PC-9 (cell line): ENCODE measurements at regions not wholly inside any gene's neighbourhood (a gene's known extent, or its start where the extent isn't known, plus 50 kb on each side); places are given as distances from the start of the nearest gene placed in this dataset.

Experiments
- BruUV-seq: library from RNA; stranded (reverse); fragments of 400-500 nt; replicated peaks from 2 replicates; lab custom pipeline; 2021; lab: Mats Ljungman, UMichigan
- CTCF ChIA-PET: fragments of 300-600 bp; sonication (Branson Sonifier 250); formaldehyde crosslinking; loops from one replicate; lab custom pipeline; 2022; ENCODE audit warnings: antibody characterized with exemption; lab: Charles Lee
- POLR2A ChIA-PET: fragments of 300-600 bp; sonication (Branson Sonifier 250); formaldehyde crosslinking; loops from one replicate; lab custom pipeline; 2022; ENCODE audit warnings: antibody characterized with exemption; ENCODE audit not compliant: unreplicated experiment; lab: Charles Lee
- DNase-seq, 2 experiments: peaks; one replicate each; pipeline versions ENCODE4 v3.0.0 to v3.0.0-alpha.2; 2015 to 2022; ENCODE audit warnings: mixed read lengths in 1 of 2
- H2AFZ ChIP-seq: fragments of 200-600 bp; sonication (generic); 2 replicates; pipeline ENCODE4 v1.8.1; 2017; ENCODE audit warnings: antibody characterized with exemption
- H3F3A ChIP-seq: fragments of 200-600 bp; sonication (generic); 2 replicates; pipeline ENCODE4 v1.8.1; 2017; ENCODE audit warnings: antibody characterized with exemption, mild to moderate bottlenecking, low read depth; ENCODE audit not compliant: insufficient read depth
- H3K27ac ChIP-seq: fragments of 200-600 bp; sonication (generic); 2 replicates; pipeline ENCODE4 v1.6.1; 2016; ENCODE audit warnings: mixed run types
- H3K27me3 ChIP-seq: fragments of 200-600 bp; sonication (generic); 2 replicates; pipeline ENCODE4 v1.6.1; 2016; ENCODE audit warnings: low read depth, mixed run types; ENCODE audit not compliant: insufficient read depth
- H3K36me3 ChIP-seq: fragments of 200-600 bp; sonication (generic); 2 replicates; pipeline ENCODE4 v1.6.1; 2016; ENCODE audit warnings: low read depth, mixed run types
- H3K4me1 ChIP-seq: fragments of 200-600 bp; sonication (generic); replicated peaks from 2 replicates; pipeline ENCODE4 v1.6.1; 2016; ENCODE audit warnings: mixed run types; ENCODE audit not compliant: insufficient read depth
- H3K4me2 ChIP-seq: fragments of 200-600 bp; sonication (generic); 2 replicates; pipeline ENCODE4 v1.6.1; 2017; ENCODE audit warnings: mixed run types
- H3K4me3 ChIP-seq: fragments of 200-600 bp; sonication (generic); 2 replicates; pipeline ENCODE4 v1.6.1; 2016; ENCODE audit warnings: mixed run types
- H3K79me2 ChIP-seq: fragments of 200-600 bp; sonication (generic); 2 replicates; pipeline ENCODE4 v1.6.1; 2017; ENCODE audit warnings: low read depth, mixed run types
- H3K9me2 ChIP-seq: fragments of 200-600 bp; sonication (generic); 2 replicates; pipeline ENCODE4 v1.8.1; 2017; ENCODE audit warnings: mild to moderate bottlenecking; ENCODE audit not compliant: insufficient read depth
- H3K9me3 ChIP-seq: fragments of 200-600 bp; sonication (generic); 2 replicates; pipeline ENCODE4 v1.8.1; 2016; ENCODE audit warnings: low read depth; ENCODE audit not compliant: insufficient read depth
- H4K20me1 ChIP-seq: fragments of 200-600 bp; sonication (generic); 2 replicates; pipeline ENCODE4 v1.8.1; 2017; ENCODE audit not compliant: insufficient read depth
- EZH2 ChIP-seq: fragments of 200-600 bp; sonication (generic); IDR thresholded peaks from 2 replicates; pipeline ENCODE4 v1.8.0; 2017; ENCODE audit warnings: antibody characterized with exemption, low read depth
- intact Hi-C: fragments of 100-400 bp; cut with micrococcal nuclease; formaldehyde crosslinking; loops from one replicate; pipeline ENCODE4 v1.10.0; 2022; ENCODE audit not compliant: unreplicated experiment
- TF ChIP-seq, protein P1 (sequence below): fragments of 200-600 bp; sonication (generic); conservative IDR thresholded peaks from 2 replicates; pipeline ENCODE4 v1.6.1; 2017; ENCODE audit warnings: mixed run types, antibody characterized with exemption, mild to moderate bottlenecking, moderate library complexity

DNA sequence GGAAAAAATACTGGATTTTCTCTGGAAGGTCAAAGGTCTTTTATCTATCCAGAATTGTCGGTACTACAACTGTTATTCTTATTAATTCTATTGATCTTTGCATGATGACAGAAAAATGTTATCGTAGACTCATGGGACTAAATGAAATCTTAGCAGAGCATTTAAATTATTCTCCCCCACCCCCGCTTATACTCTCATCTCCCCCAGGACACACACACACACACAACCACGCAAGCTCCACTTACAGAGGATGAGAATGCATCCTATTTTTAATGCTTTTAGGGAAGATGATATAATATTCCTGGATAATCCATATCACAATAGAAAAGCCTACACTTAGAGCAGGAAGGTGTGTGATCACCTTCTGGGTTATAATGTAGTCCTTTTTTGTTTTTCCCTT is 91.9 kb upstream of the STARD13 start:
- BruUV-seq = no TSS peak
- Histone ChIP-seq H3K4me1 (no peaks in the 10 kb centered on the region), H3K4me3 (no peak overlapping the region), H4K20me1 (no peaks in the 10 kb centered on the region), H3K36me3 (no peaks in the 10 kb centered on the region), H3K27me3 (no peaks in the 10 kb centered on the region), H3F3A (no peaks in the 10 kb centered on the region), H3K9me3 (no peaks in the 10 kb centered on the region), H3K9me2 (no peaks in the 10 kb centered on the region), H3K27ac (no peak overlapping the region), H3K79me2 (no peaks in the 10 kb centered on the region), H3K4me2 (no peak overlapping the region), H2AFZ (no peak overlapping the region)
- POLR2A ChIA-PET = no interaction called here
- DNase-seq = no peak
- CTCF ChIA-PET = no interaction called here
- TF ChIP-seq EZH2 = no peak
- TF ChIP-seq, protein P1, sequence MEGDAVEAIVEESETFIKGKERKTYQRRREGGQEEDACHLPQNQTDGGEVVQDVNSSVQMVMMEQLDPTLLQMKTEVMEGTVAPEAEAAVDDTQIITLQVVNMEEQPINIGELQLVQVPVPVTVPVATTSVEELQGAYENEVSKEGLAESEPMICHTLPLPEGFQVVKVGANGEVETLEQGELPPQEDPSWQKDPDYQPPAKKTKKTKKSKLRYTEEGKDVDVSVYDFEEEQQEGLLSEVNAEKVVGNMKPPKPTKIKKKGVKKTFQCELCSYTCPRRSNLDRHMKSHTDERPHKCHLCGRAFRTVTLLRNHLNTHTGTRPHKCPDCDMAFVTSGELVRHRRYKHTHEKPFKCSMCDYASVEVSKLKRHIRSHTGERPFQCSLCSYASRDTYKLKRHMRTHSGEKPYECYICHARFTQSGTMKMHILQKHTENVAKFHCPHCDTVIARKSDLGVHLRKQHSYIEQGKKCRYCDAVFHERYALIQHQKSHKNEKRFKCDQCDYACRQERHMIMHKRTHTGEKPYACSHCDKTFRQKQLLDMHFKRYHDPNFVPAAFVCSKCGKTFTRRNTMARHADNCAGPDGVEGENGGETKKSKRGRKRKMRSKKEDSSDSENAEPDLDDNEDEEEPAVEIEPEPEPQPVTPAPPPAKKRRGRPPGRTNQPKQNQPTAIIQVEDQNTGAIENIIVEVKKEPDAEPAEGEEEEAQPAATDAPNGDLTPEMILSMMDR = no peak
- intact Hi-C loops = no loop called here

DNA sequence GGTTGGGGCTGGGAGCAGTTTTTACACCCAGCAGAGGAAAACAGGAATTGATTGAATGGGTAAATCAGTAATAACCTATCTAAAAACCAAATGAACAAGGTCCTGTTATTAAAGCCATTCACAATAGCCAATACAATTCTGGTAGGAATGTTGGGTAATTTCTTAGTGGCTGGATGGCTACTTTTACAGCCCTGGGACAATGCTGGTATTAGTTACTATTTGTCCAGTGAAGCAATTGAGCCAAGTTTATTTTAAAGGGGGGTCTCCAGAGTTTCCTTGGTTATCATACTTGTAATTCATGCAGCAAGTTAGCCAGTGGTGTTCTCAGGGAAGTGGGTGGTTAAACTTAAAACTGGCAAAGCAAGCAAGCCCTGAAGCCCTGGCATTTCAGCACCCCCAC is 92.3 kb upstream of the STARD13 start:
- Histone ChIP-seq H3K79me2 (no peaks in the 10 kb centered on the region), H4K20me1 (no peaks in the 10 kb centered on the region), H3K27ac (no peak overlapping the region), H2AFZ (no peak overlapping the region), H3K36me3 (no peaks in the 10 kb centered on the region), H3K27me3 (no peaks in the 10 kb centered on the region), H3F3A (no peaks in the 10 kb centered on the region), H3K4me2 (no peak overlapping the region), H3K9me3 (no peaks in the 10 kb centered on the region), H3K9me2 (no peaks in the 10 kb centered on the region), H3K4me3 (no peak overlapping the region), H3K4me1 (no peaks in the 10 kb centered on the region)
- no peak for TF ChIP-seq EZH2
- TF ChIP-seq, protein P1 = no peak
- no peak for DNase-seq
- ChIA-PET CTCF (no interaction called here), POLR2A (no interaction called here)
- no TSS peak for BruUV-seq
- intact Hi-C loops = no loop called here

DNA sequence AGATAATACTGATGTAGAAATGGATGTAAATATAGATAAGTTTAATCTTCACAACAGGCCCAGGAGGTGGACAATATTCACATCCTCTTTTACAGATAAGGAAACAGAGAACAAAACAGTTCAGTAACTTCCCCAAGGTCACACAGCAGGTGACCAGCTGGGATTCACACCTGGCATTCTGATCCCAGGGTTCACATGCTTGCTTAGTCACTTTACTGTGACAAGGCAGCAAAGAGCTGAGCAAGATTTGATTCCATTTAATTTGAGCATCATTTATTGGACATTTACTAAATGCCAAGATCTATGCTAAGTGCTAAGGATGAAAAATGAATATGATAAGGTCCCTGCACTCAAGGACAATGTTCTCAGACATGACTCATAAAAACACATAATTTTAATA is 94.1 kb upstream of the STARD13 start:
- Histone ChIP-seq H3K79me2 (no peaks in the 10 kb centered on the region), H3K9me3 (no peaks in the 10 kb centered on the region), H3F3A (no peaks in the 10 kb centered on the region), H3K9me2 (no peaks in the 10 kb centered on the region), H3K27me3 (no peaks in the 10 kb centered on the region), H3K36me3 (no peaks in the 10 kb centered on the region), H3K4me1 (no peaks in the 10 kb centered on the region), H2AFZ (no peak overlapping the region), H4K20me1 (no peaks in the 10 kb centered on the region), H3K27ac (no peak overlapping the region), H3K4me2 (no peak overlapping the region), H3K4me3 (no peak overlapping the region)
- intact Hi-C loops = no loop called here
- DNase-seq = no peak
- ChIA-PET CTCF (no interaction called here), POLR2A (no interaction called here)
- no peak for TF ChIP-seq EZH2
- TF ChIP-seq, protein P1 = no peak
- no TSS peak for BruUV-seq
